KOPT-K1 (cell line): ENCODE measurements at regions not wholly inside any gene's neighbourhood (a gene's known extent, or its start where the extent isn't known, plus 50 kb on each side); places are given as distances from the start of the nearest gene placed in this dataset.

Source experiments
- H3K27ac ChIP-seq: fragments of 200-600 bp; sonication (generic); 2 replicates; pipeline ENCODE4 v1.5.1; 2016; ENCODE audit warnings: antibody characterized with exemption, mild to moderate bottlenecking, low read depth, low read length; ENCODE audit not compliant: poor library complexity, severe bottlenecking
- H3K36me3 ChIP-seq: fragments of 200-600 bp; sonication (generic); 2 replicates; pipeline ENCODE4 v1.5.1; 2017; ENCODE audit warnings: antibody characterized with exemption, mild to moderate bottlenecking, low read length, moderate library complexity; ENCODE audit not compliant: insufficient read depth
- H3K9me3 ChIP-seq: fragments of 200-600 bp; sonication (generic); 2 replicates; pipeline ENCODE4 v1.5.1; 2017; ENCODE audit warnings: antibody characterized with exemption, low read length, mild to moderate bottlenecking; ENCODE audit not compliant: insufficient read depth, poor library complexity, severe bottlenecking

GRCh38 chr10:71127104-71127503, 85.3 kb upstream of the UNC5B start:
- Histone ChIP-seq H3K27ac (no peak overlapping the region), H3K36me3 (no peaks in the 10 kb centered on the region), H3K9me3 (no peaks in the 10 kb centered on the region)

DNA sequence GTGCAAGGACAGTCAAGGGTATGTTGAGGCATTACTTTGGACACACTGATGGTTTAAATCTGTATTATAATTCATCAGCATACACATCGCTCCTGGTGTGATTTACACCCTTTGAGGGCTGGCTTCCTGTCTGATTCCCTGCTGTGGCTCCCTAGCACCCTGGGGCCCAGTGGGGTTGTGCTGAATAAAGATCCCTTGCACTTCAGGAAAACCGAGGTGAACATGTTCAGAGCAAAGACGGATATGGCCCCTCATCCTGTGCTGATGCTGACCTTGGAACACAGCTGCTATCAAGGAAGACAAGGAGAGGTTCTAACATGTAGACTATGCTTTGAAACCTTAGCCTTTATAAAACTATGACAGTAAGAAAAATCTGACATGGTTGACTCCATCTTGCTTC, 84.6 kb upstream of the UNC5B start:
- H3K36me3 ChIP-seq: no peaks in the 10 kb centered on the region
- H3K27ac ChIP-seq: no peak overlapping the region
- H3K9me3 ChIP-seq: no peaks in the 10 kb centered on the region

GRCh38 chr10:71128311-71128980, 83.9 kb upstream of the UNC5B start:
- no peaks in the 10 kb centered on the region for H3K9me3 ChIP-seq
- no peak overlapping the region for H3K27ac ChIP-seq
- no peaks in the 10 kb centered on the region for H3K36me3 ChIP-seq

GRCh38 chr10:71131096-71131495, 81.3 kb upstream of the UNC5B start:
- Histone ChIP-seq H3K9me3 (no peaks in the 10 kb centered on the region), H3K27ac (no peak overlapping the region), H3K36me3 (no peaks in the 10 kb centered on the region)

DNA sequence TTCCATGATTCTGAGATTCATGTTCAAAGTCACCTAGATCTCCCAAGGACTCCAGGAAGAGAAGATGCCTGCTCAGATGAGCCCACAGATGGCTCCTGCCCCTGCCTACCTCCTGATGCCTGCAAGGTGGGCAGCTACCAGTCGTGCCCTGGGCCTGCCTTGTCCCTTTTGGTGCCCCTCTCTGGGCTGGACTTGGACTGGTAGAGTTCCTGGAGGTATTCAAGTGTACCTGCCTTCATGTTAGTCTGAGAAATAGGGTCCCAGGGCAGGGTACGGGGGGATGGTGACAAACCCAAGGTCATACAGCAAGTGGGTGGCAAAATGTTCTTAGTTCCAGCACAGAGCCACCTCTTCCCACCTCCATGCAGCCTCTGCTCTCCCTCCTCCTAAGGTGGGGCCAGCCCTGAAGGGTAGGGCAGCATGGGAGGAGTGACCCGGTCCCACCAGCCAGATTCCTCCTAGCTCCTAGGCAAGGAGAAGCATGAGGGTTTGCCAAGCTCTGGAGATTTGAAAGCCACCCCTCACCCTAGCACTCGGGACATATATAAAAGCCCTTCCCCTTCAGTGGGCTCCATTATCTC, 80.8 kb upstream of the UNC5B start:
- no peak overlapping the region for H3K27ac ChIP-seq
- no peaks in the 10 kb centered on the region for H3K9me3 ChIP-seq
- H3K36me3 ChIP-seq: no peaks in the 10 kb centered on the region

DNA sequence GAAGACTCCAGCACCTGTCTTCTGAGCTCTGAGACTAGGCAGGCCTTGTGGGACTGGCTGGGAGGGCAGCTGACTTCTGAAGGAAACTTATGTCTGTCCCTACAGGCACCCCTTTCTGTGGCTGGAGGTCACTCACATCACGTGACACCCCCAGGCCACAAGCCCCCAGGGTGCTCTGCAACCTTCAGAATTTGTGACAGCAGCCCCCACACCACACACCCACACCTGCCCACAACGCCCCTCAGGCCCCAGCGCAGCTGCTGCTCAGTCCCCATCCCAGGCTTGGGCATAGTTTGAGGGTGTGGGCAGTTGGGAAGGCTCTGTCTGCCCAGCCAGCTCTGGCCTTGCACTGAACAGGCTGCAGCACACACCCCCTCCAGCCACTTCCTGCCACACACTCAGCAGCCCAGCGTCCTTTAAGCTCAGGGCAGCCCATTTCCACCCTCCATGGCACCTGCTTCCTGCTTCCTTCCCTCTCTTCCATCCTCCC, 80.0 kb upstream of the UNC5B start:
- H3K36me3 ChIP-seq: no peaks in the 10 kb centered on the region
- H3K9me3 ChIP-seq: no peaks in the 10 kb centered on the region
- H3K27ac ChIP-seq: no peak overlapping the region

DNA sequence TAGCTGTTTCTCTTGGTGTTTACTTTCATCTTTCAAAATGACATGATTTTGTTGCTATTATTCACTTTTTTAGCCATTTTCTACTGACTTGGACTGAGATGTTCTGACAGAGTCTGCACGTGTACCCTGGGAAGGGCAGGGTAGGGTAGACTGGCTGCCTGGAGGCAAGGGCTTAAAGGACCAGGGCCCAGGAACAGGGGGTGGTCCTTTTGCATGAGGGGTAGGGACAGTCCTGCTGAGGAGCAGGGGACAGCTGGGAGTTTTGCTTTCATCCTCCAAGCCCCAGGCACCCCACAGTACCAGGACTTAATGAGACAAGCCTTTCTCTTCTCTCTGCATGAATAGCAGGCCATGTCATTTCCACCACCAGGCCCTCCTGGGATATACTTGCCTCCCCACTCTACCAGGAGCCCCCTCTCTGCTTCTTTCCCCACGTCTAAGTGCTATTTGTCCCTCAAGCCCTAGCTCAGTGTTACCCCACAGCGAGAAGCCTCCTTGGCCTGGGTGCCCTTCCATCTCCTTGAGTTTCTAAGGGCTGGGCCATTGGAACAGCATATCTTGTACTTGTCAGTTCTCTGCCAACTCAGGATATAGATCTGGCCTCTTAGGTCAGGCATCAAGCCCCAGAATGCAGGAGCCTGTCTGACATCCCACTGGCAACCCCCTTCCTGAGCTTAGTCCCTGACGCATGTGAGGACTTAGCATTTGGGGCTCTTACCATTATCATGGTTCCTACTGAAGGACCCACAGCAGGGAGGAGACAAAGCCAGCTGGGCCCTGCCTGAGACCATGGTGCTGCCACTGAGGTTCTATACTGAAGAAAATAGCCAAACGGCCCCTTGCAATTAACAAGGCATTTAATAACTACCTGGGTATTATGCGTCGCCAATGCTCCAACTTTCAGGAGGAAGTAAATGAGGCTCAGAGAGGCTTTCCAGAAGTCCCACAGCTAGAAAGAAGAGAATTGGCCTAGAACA, 78.4 kb upstream of the UNC5B start:
- Histone ChIP-seq H3K27ac (no peak overlapping the region), H3K9me3 (no peaks in the 10 kb centered on the region), H3K36me3 (no peaks in the 10 kb centered on the region)

DNA sequence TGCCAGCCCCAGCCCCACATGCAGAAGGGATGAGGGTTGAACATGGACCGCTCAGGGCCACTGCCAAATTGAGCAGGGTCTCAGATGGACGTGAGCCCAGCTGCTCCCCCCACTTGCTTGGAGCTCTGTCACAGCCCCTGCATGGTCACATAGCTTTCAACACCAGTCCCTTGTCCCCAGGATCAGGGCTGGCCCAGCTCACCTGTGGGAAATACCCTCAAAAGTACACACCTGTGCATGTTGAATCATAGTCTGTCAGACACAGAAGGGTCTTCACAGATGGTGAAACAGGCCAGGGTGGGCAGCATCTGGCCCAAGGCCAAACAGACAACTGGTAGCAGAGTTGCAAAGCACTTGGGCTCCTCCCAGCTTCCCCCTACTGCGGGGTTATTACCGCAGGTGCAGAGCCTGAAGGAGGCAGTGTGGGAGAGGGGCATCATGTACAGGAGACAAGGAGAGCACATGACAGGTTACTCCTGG, 77.6 kb upstream of the UNC5B start:
- Histone ChIP-seq H3K9me3 (no peaks in the 10 kb centered on the region), H3K27ac (no peak overlapping the region)

DNA sequence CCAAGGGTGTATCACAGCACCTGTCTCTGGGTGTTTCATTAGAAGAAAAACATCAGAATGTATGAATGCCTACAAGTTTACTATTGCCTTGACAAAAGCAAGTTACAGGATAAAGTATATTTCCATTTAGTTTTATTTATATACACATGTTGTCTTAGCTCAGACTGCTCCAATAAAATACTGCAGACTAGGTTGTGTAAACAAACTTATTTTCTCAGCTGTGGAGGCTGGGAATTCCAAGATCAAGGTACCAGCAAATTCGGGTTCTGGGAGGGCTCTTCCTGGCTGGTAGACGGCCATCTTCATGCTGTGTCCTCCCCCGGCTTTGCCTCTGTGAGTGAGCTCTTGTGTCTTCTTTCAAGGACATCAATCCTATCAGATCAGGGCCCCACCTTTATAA, 77.1 kb upstream of the UNC5B start:
- no peak overlapping the region for H3K27ac ChIP-seq
- no peaks in the 10 kb centered on the region for H3K9me3 ChIP-seq
- no peaks in the 10 kb centered on the region for H3K36me3 ChIP-seq

More for the DNA sequence above, 77.6 kb upstream of the UNC5B start:
- H3K36me3 ChIP-seq: no peaks in the 10 kb centered on the region

DNA sequence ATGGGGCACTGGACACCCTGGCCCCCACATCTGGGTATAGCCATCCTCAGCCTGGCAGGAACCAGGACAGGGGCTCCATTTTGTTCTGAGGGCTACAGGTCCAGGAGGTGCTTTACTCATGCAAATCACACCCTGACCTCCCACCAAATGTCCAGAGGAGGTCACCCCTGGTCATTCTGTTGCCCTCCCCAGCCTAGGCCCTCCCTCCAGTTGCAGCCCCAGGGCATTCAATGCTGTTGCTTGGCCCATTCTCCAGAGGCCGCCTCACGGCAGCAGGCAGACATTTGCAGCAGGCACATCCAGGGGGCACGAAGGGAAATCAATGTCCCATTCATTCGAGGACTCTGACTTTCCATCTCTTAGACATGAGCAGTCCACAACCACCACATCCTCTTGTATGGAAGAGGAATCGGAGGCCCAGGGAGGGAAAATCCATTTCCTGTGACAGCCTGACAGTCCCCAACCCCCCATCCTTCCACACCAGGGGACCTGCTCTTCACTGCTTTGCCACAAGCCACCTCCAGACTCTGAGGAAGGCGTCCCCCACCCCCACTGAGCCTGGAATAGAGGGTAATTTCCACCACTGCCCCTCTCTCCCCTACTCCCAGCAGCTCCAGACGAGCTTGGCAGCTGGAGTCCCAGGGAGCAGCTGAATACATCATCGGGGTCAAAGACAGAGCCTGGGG, 76.2 kb upstream of the UNC5B start:
- Histone ChIP-seq H3K27ac (no peak overlapping the region), H3K36me3 (no peaks in the 10 kb centered on the region), H3K9me3 (no peaks in the 10 kb centered on the region)

DNA sequence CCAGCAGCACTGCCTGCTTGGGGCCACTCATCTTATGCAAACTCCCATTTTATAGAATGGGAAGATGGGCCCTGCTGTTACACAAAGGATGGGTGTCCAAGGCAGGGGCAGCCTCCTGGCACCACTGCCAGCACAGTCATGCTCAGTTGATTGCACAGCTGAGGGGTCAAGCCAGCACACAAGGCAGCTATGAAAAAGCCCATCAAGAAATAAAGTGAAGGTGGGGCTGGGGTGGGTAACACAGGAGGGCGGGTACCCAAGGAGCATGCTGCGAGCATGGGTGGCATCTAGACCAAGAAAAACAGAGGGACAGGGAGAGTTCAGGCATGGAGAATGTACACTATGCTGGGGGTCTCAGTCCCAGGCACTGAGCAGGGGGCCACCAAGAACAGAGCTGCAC, 74.7 kb upstream of the UNC5B start:
- Histone ChIP-seq H3K27ac (no peak overlapping the region), H3K36me3 (no peaks in the 10 kb centered on the region)

DNA sequence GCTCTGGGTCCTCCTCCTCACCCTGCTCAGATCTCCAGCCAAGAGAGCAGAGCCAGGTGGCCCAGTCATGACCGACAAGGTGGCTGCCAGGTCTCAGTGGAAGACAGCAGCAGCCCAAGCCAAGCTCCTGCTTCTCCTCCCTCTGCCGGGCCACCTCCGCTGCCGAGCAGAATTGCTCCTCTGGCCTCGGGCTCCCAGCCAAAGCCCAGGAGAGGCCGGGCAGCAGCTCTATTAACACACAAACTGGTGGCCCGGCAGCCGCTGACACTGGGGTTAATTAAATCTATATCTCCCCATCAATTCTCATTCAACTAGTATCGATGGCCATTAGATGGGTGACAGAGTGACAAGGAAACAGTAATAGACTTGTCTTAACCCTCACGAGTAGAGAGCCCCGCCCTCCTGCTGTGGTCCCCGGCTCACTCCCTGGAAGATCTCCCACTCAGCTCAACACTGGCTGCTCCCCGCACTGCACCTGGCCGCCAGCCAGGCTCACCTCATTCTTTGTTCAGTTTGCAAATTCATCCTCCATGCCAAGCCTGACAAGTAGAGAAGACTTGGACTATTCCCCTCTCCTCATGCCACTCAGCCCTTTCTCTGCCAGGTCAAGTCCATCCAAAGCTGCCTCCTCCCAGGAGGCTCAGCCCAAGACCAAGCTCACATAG, 74.1 kb upstream of the UNC5B start:
- H3K9me3 ChIP-seq: no peaks in the 10 kb centered on the region
- H3K27ac ChIP-seq: no peak overlapping the region
- no peaks in the 10 kb centered on the region for H3K36me3 ChIP-seq

More for the DNA sequence above, 74.7 kb upstream of the UNC5B start:
- H3K9me3 ChIP-seq: no peaks in the 10 kb centered on the region

GRCh38 chr10:71141528-71141927, 70.8 kb upstream of the UNC5B start:
- Histone ChIP-seq H3K9me3 (no peaks in the 10 kb centered on the region), H3K27ac (no peak overlapping the region), H3K36me3 (no peaks in the 10 kb centered on the region)

DNA sequence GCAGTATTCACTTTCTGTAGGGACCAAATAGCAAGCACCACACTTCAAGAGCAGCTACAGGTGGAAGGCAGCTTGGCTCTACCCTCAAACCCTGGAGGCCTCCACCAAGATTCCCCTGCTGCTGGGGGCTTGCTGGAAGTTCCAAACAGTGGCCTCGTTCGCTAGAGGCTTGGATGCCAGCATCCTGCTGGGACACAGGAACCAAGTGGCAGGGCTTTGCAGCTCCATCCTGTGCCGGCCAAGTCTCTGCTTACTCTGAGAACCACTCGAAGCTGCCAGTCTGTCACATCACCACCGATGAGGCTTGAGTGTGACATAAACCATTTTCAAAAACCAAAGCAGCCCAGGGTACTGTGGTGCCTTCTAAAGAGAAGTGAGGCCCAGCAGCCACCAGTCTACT, 69.2 kb upstream of the UNC5B start:
- Histone ChIP-seq H3K27ac (no peak overlapping the region), H3K9me3 (no peaks in the 10 kb centered on the region), H3K36me3 (no peaks in the 10 kb centered on the region)
